ENCODE measurements at regions not wholly inside any gene's neighbourhood (a gene's known extent, or its start where the extent isn't known, plus 50 kb on each side); places are given as distances from the start of the nearest gene placed in this dataset.

DNA sequence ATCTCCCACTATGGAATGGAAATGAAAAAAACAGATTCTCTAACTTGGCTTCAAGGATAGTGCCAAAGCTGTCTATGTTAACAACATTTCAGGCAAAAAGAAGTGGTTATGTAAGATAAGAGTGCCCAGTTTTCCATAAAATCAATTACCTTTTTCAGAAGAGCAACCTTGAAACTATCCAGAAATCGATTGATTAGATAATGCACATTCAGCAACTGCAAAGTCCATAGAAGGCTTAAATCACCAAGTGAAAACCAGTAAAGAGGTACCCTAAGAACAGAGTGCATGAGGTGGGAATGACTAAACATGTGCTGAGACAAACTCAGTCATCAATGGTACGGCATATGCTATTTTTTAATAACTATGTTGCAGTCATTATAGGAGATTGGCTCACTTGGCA lies 71.9 kb upstream of the TNKS2 start:
- DNase-seq (ENCODE audit: extremely low spot score) = no peak
- TF ChIP-seq, protein P1, sequence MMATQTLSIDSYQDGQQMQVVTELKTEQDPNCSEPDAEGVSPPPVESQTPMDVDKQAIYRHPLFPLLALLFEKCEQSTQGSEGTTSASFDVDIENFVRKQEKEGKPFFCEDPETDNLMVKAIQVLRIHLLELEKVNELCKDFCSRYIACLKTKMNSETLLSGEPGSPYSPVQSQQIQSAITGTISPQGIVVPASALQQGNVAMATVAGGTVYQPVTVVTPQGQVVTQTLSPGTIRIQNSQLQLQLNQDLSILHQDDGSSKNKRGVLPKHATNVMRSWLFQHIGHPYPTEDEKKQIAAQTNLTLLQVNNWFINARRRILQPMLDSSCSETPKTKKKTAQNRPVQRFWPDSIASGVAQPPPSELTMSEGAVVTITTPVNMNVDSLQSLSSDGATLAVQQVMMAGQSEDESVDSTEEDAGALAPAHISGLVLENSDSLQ (IDR thresholded peaks at IDR 0.05) = no peak
- TF ChIP-seq ARNT (IDR thresholded peaks at IDR 0.05) (no peak), ELF4 (IDR thresholded peaks at IDR 0.05) (no peak), LEF1 (IDR thresholded peaks at IDR 0.05; ENCODE audit: borderline replicate concordance) (no peak)
- POLR2A ChIA-PET = no interaction called here
- CTCF ChIA-PET = no interaction called here

DNA sequence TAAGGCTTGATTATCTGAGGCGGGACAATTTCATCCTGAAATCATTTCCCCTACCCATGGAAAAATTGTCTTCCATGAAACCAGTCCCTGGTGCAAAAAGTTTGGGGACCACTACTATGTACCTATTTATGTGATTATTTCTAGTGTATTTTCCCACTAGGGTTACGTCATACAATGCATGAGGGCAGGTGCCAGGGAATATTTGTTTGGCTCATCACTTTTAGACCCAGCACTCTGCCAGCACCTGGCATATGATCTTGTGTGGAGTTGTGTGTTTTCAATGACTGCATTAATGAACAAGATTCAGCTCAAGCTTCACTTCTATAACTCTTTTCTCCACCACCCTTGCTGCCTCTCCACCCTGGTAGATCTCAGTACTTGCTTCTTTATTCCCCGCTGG lies 73.3 kb upstream of the TNKS2 start:
- ChIA-PET POLR2A (no interaction called here), CTCF (no interaction called here)
- no peak for DNase-seq (ENCODE audit: extremely low spot score)
- TF ChIP-seq CTBP1 (IDR thresholded peaks at IDR 0.05; ENCODE audit: borderline replicate concordance) (no peak), L3MBTL2 (conservative IDR thresholded peaks at IDR 0.05) (no peak), SUZ12 (IDR thresholded peaks at IDR 0.05) (no peak), ELF4 (IDR thresholded peaks at IDR 0.05) (no peak), BHLHE40 (IDR thresholded peaks at IDR 0.05; ENCODE audit: borderline replicate concordance) (no peak), LEF1 (IDR thresholded peaks at IDR 0.05; ENCODE audit: borderline replicate concordance) (no peak), FOXK2 (IDR thresholded peaks at IDR 0.05) (no peak), ARNT (IDR thresholded peaks at IDR 0.05) (no peak), SP1 (IDR thresholded peaks at IDR 0.05) (no peak), FOXA1 (IDR thresholded peaks at IDR 0.05) (no peak), HDGF (IDR thresholded peaks at IDR 0.05; ENCODE audit: borderline replicate concordance) (no peak), NFRKB (IDR thresholded peaks at IDR 0.05) (no peak), ZNF384 (IDR thresholded peaks at IDR 0.05) (no peak), TARDBP (IDR thresholded peaks at IDR 0.05) (no peak), FOXM1 (IDR thresholded peaks at IDR 0.05; ENCODE audit: borderline replicate concordance) (no peak)
- TF ChIP-seq, protein P1 (IDR thresholded peaks at IDR 0.05) = no peak

- ChIA-PET POLR2A (no interaction called here), CTCF (no interaction called here)
- TF ChIP-seq FOXM1 (IDR thresholded peaks at IDR 0.05; ENCODE audit: borderline replicate concordance) (no peak), ARNT (IDR thresholded peaks at IDR 0.05) (no peak), TARDBP (IDR thresholded peaks at IDR 0.05) (no peak), FOXK2 (IDR thresholded peaks at IDR 0.05) (no peak), BHLHE40 (IDR thresholded peaks at IDR 0.05; ENCODE audit: borderline replicate concordance) (no peak), LEF1 (IDR thresholded peaks at IDR 0.05; ENCODE audit: borderline replicate concordance) (no peak), FOXA1 (IDR thresholded peaks at IDR 0.05) (no peak), L3MBTL2 (conservative IDR thresholded peaks at IDR 0.05) (no peak), ZNF384 (IDR thresholded peaks at IDR 0.05) (no peak), ELF4 (IDR thresholded peaks at IDR 0.05) (no peak), NFRKB (IDR thresholded peaks at IDR 0.05) (no peak), SUZ12 (IDR thresholded peaks at IDR 0.05) (no peak), HDGF (IDR thresholded peaks at IDR 0.05; ENCODE audit: borderline replicate concordance) (no peak), CTBP1 (IDR thresholded peaks at IDR 0.05; ENCODE audit: borderline replicate concordance) (no peak), SP1 (IDR thresholded peaks at IDR 0.05) (no peak)
- TF ChIP-seq, protein P1 (IDR thresholded peaks at IDR 0.05) = no peak
- no peak for DNase-seq (ENCODE audit: extremely low spot score)
Measured at GRCh38 chr10:91713461-91714072, 80.7 kb upstream of the PPP1R3C start.

DNA sequence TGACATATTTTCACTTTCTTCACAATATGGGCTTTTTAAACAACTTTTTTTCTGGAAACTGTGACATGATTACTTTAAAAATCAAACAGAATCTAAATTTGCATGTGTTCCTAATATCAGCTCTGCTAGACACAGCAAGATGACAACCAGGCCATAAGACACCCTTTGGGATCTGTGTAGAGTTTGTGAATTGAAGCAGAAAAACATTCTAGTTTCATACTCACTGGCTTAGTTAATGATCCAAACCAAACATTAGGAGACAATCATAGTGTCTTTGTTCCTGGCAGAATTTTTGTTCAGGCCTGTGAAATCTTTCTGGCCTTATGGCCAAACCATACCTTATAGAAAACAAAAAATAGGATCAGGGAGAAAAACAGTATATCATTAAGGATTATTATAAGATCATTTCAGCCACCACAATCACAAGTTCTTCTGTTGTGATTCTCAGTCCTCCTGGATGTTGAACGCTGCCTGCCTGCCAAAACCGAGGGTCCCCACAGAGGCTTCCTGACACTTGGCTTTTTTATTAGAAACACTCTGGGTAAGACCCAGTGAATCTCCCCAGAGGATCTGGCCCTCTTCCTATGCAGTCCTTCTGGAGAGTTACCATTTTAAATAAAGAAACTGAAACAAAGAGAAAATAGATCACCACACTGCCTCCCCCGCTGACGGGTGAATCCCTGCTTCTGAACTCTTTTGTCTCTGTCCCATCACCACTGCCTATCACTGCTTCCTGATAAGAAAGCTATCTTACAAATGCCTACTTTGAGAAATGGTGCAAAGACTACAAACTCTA lies 79.2 kb upstream of the PPP1R3C start:
- TF ChIP-seq HDGF (IDR thresholded peaks at IDR 0.05; ENCODE audit: borderline replicate concordance) (no peak), CTBP1 (IDR thresholded peaks at IDR 0.05; ENCODE audit: borderline replicate concordance) (no peak), LEF1 (IDR thresholded peaks at IDR 0.05; ENCODE audit: borderline replicate concordance) (no peak), L3MBTL2 (conservative IDR thresholded peaks at IDR 0.05) (no peak), NFRKB (IDR thresholded peaks at IDR 0.05) (no peak), ELF4 (IDR thresholded peaks at IDR 0.05) (no peak), BHLHE40 (IDR thresholded peaks at IDR 0.05; ENCODE audit: borderline replicate concordance) (no peak)
- TF ChIP-seq, protein P1 (IDR thresholded peaks at IDR 0.05) = no peak
- CTCF ChIA-PET = no interaction called here
- DNase-seq (ENCODE audit: extremely low spot score) = no peak
- POLR2A ChIA-PET = no interaction called here

- DNase-seq (ENCODE audit: extremely low spot score) = no peak
- TF ChIP-seq SP1 (IDR thresholded peaks at IDR 0.05) (no peak), ELF4 (IDR thresholded peaks at IDR 0.05) (no peak), ZNF384 (IDR thresholded peaks at IDR 0.05) (no peak), LEF1 (IDR thresholded peaks at IDR 0.05; ENCODE audit: borderline replicate concordance) (no peak), FOXA1 (IDR thresholded peaks at IDR 0.05) (no peak), NFRKB (IDR thresholded peaks at IDR 0.05) (no peak), L3MBTL2 (conservative IDR thresholded peaks at IDR 0.05) (no peak), HDGF (IDR thresholded peaks at IDR 0.05; ENCODE audit: borderline replicate concordance) (no peak), BHLHE40 (IDR thresholded peaks at IDR 0.05; ENCODE audit: borderline replicate concordance) (no peak), CTBP1 (IDR thresholded peaks at IDR 0.05; ENCODE audit: borderline replicate concordance) (no peak), FOXM1 (IDR thresholded peaks at IDR 0.05; ENCODE audit: borderline replicate concordance) (no peak), SUZ12 (IDR thresholded peaks at IDR 0.05) (no peak), FOXK2 (IDR thresholded peaks at IDR 0.05) (no peak)
- TF ChIP-seq, protein P1 (IDR thresholded peaks at IDR 0.05) = no peak
- CTCF ChIA-PET = no interaction called here
- POLR2A ChIA-PET = no interaction called here
Measured at GRCh38 chr10:91709394-91709798, 76.5 kb upstream of the PPP1R3C start.

All from HEK293T (cell line).